ENCODE measurements at regions not wholly inside any gene's neighbourhood (a gene's known extent, or its start where the extent isn't known, plus 50 kb on each side); places are given as distances from the start of the nearest gene placed in this dataset.
"Not testable (repeated sequence)": the region's sequence is repeated elsewhere in the genome, so short reads cannot be mapped to it uniquely, and the experiment has no call there.

GRCh38 chr4:170773709-170774273 lies 684.0 kb upstream of the AADAT start:
- no peak for DNase-seq

GRCh38 chr4:170772429-170772828 lies 682.7 kb upstream of the AADAT start:
- DNase-seq: no peak

GRCh38 chr4:170770664-170771063 lies 680.9 kb upstream of the AADAT start:
- no peak for DNase-seq

GRCh38 chr4:170769862-170770261 lies 680.1 kb upstream of the AADAT start:
- no peak for DNase-seq

- DNase-seq: no peak
Observed at GRCh38 chr4:170758988-170759387, 669.2 kb upstream of the AADAT start.

GRCh38 chr4:170750519-170750918 lies 660.8 kb upstream of the AADAT start:
- no peak for DNase-seq

- DNase-seq: no peak
Observed at GRCh38 chr4:170748975-170749374, 659.2 kb upstream of the AADAT start.

- DNase-seq: no peak
Observed at GRCh38 chr4:170743633-170744032, 653.9 kb upstream of the AADAT start.

GRCh38 chr4:170741856-170742255 lies 652.1 kb upstream of the AADAT start:
- DNase-seq: no peak

- DNase-seq: no peak
Observed at GRCh38 chr4:170736710-170737109, 647.0 kb upstream of the AADAT start.

GRCh38 chr4:170729897-170730296 lies 640.1 kb upstream of the AADAT start:
- no peak for DNase-seq

GRCh38 chr4:170729236-170729635 lies 639.5 kb upstream of the AADAT start:
- DNase-seq: no peak

GRCh38 chr4:170724191-170724590 lies 634.4 kb upstream of the AADAT start:
- DNase-seq: no peak

GRCh38 chr4:170723171-170723570 lies 633.4 kb upstream of the AADAT start:
- DNase-seq: no peak

GRCh38 chr4:170721812-170722373 lies 632.1 kb upstream of the AADAT start:
- DNase-seq: no peak

- DNase-seq: no peak
Observed at GRCh38 chr4:170716868-170717267, 627.1 kb upstream of the AADAT start.

- DNase-seq: no peak
Observed at GRCh38 chr4:170705907-170706306, 616.2 kb upstream of the AADAT start.

GRCh38 chr4:170700064-170700463 lies 610.3 kb upstream of the AADAT start:
- no peak for DNase-seq

GRCh38 chr4:170698334-170698733 lies 608.6 kb upstream of the AADAT start:
- no peak for DNase-seq

- DNase-seq: no peak
Observed at GRCh38 chr4:170697845-170698244, 608.1 kb upstream of the AADAT start.

GRCh38 chr4:170697045-170697444 lies 607.3 kb upstream of the AADAT start:
- no peak for DNase-seq

- no peak for DNase-seq
Observed at GRCh38 chr4:170691168-170691567, 601.4 kb upstream of the AADAT start.

- DNase-seq: no peak
Observed at GRCh38 chr4:170687751-170688150, 598.0 kb upstream of the AADAT start.

GRCh38 chr4:170685701-170686100 lies 595.9 kb upstream of the AADAT start:
- DNase-seq: not testable (repeated sequence)

- DNase-seq: no peak
Observed at GRCh38 chr4:170682558-170683294, 593.0 kb upstream of the AADAT start.

Data from COR-L47 (cell line).